ENCODE measurements at regions not wholly inside any gene's neighbourhood (a gene's known extent, or its start where the extent isn't known, plus 50 kb on each side); places are given as distances from the start of the nearest gene placed in this dataset.
"Not testable (repeated sequence)": the region's sequence is repeated elsewhere in the genome, so short reads cannot be mapped to it uniquely, and the experiment has no call there.

DNA sequence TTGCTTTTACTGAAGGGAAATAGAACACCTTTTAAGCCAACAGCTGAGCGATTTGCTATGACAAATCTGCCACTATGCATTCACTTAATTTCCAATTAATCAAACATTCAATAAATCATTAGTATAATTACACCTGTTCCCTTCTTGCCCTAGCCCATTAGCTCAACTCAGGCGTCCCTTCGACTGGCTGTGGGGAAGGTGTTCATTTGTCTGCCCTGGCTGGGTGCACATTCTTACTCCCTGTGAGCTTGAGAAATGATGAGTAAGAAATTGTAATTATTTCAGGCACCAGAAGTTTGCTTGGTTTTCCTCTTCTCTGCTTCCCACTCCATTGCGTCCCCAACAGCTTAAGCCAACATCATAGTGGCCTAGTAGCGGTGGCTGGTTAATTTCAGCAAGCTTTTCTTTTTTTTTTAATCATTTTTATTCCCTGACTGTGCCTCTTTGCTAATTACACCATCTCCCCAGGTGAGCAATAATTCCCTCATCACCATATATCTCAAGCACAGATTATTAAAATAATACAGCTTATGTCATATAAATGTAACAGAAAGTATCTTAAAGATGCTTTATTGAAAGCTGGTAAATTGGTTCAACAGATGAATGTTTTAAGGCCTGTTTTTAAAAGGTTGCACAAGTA, 623.9 kb upstream of the RBFOX1 start:
- no peak for DNase-seq

DNA sequence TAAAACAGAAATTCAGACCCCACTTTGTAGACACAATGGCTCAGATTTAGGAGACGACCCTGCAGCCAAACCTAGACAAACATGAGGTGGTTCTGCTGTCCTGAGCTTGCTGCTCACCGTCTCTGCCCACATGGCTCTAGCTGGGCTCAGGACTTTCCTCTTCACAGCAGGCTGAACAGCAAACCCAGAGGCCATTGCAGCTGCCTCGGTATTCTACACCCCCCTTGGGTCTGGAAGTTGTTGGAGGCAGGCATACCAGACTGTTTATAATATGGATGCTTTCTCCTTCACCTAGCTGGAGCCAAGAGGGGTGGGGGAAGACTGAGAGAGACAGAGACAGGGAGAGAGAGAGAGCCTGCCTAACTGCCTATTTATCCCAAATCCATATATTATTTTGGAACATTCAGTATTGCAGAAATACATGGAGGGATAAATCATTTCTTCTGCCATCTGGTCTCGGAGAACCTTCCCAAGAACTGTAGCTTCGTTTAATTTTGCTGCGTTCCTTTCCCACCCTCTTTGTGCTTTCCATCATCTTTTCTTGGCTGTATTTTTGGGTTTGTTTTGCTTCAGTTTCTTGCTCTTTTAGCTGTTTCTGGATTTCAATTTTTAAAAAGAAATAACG, 628.2 kb upstream of the RBFOX1 start:
- DNase-seq, result no peak

GRCh38 chr16:6701096-6701495, 631.5 kb upstream of the RBFOX1 start:
- no peak for DNase-seq

GRCh38 chr16:6698548-6698947, 634.1 kb upstream of the RBFOX1 start:
- DNase-seq, result no peak

GRCh38 chr16:6695666-6696065, 637.0 kb upstream of the RBFOX1 start:
- no peak for DNase-seq

GRCh38 chr16:6694636-6695035, 638.0 kb upstream of the RBFOX1 start:
- DNase-seq, result no peak

GRCh38 chr16:6693418-6693817, 639.2 kb upstream of the RBFOX1 start:
- DNase-seq, result not testable (repeated sequence)

- no peak for DNase-seq
These were observed 639.8 kb upstream of the RBFOX1 start for GRCh38 chr16:6692874-6693273.

DNA sequence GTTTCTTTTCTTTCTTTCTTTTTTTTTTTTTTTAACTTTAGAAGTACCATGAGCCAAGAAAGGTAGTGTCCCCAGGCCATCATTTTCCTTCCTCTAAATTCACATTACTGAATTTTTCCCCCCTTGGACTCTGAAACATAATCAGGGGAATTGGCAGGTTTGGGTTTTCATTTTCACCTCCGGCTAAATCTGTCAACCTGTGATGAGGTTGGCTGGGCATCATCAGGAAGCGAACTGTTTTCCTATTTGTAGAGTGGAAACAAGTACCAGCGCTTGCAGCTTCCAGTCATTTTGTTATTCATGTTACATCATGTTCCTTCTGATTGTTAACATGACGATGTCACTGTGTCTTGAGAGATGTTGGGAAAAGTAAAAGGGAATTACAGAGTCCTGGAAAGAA, 641.9 kb upstream of the RBFOX1 start:
- no peak for DNase-seq

DNA sequence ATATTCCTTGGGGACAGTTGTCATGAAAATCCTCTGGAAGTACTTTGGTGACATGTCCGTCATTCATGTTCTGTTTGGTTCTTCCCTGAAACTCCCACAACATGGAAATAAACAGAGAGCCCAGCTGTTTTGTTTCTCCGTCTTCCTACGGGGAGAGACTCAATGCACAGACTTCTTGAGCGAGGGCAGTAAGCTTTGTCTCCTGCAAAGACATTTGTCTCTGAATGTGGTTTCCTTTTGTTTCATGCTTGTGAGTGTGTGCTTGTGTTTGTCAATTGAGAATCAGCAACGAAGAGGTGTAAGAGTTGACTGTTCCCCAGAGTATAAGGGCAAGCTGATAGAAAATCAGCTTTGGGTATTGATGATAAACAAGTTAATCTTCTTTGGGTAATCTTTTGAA, 643.0 kb upstream of the RBFOX1 start:
- DNase-seq, result no peak

DNA sequence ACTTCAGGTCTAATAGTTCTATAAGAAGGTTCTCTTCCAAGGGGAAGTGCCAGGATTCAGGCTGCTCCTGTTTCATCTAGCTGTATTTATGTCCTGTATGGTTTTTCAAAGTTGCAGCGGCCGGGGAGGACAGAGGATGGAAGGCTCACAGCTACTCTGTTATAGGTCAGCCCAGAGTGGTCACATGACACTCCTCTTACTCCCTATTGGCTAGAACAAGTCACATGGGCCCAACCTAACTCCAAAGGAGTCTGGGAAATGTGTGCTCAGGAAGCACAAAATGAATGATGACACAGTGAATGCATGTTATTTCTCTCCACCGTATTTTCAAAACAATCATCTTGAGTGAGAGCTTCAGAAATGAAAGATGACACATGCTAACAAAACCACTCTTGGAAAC, 645.1 kb upstream of the RBFOX1 start:
- no peak for DNase-seq

GRCh38 chr16:6684076-6684673, 648.5 kb upstream of the RBFOX1 start:
- DNase-seq, result peak; percentile 1

GRCh38 chr16:6682142-6682811, 650.4 kb upstream of the RBFOX1 start:
- DNase-seq, result peak; percentile 41

DNA sequence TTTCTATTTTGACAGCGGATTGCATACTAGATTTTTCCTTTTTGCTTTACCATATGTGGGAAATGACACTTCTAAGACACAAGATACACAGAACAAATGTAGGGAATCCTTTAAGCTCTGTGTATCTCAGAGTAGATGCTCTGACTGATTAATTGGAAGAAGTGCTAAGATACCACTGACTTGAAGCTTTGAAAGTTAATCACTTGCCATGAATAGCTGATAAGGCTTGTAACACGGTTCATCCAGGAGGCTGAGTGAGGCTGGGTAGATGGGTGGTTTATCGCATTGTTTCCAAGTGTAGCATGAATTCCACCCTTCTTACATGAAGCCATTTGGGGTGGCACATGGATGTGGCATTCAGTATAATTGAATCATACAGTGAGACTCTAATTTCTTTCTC, 654.1 kb upstream of the RBFOX1 start:
- DNase-seq, result no peak

DNA sequence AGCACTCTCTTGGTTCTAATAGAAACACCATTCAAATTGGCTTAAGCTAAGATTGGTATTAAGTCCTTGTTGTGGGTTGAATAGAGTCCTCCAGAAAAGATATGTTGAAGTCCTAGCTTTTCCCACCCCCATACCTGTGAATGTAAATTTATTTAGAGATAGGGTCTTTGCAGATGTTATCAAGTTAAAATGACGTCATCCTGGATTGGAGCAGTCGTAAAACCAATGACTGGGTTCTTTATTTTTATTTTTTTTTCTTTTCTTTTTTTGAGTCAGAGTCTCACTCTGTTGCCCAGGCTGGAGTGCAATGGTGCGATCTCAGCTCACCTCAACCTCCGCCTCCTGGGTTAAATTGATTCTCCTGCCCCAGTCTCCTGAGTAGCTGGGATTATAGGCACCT, 658.6 kb upstream of the RBFOX1 start:
- DNase-seq, result no peak

DNA sequence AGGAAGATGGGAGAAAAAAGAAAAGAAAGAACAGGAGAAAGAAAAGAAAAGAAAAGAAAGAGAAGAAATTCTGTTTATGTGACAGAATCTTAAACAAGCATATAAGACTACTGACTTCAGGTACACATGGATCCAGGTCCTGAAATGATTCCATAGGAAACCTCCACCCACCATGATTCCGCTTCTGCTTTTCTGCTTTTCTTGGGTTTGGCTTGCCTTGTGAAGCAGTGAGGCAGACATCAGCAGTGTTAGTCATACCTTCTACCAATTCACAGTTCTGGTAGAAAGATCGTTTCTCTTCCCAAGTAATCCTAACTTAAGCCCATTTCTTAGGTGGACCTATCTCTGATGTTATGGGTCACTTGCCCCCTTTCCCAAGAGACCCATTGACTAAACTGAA, 660.1 kb upstream of the RBFOX1 start:
- DNase-seq, result no peak

DNA sequence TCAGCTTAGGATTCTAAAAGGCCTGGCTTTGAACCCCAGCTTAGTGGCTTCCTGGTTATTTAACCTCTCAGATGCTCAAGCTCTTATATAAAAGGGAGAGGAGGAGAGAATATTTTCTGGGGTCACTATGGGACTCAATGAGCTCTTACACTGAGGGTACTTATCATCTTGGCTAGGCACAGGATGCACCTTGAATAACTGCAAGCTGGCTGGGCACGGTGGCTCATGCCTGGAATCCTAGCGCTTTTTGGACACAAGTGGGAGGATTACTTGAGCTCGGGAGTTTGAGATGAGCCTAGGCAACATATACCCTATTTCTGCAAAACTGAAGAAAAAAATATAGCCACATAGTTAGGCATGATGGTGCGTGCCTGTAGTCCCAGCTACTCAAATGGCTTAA, 665.3 kb upstream of the RBFOX1 start:
- DNase-seq, result no peak

DNA sequence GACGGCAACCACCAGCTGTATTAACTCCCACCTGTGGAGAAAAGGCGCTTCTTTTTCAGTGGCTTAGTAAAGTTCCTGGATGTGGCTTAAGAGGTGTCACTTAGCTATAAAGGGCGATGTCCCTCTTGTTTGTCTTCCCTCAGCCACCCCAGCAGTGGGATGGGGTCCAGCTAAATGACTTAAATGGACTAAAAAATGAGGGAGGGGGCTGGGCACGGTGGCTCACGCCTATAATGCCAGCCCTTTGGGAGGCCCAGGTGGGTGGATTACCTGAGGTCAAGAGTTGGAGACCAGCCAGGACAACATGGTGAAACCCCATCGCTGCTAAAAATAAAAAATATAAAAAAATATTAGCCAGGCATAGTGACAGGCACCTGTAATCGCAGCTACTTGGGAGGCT, 667.5 kb upstream of the RBFOX1 start:
- DNase-seq, result no peak

DNA sequence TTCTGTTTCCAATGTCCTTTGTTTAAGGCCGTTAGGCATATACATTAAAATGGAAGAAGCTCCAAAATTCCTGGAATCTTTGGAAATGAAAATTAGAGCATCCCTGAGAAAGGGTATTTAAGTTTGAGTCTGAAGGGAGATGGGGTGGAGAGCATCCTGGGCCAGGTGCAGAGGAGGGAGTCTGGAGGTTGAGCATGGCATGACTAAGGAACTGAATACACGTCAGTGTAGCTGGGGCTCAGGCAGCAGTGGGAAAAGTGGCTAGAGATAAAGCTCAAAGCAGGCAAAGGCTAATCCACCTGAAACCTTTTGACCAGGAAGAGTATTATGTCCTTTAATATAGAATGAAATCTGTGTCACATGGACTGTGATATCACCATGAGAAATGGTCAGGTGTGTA, 669.0 kb upstream of the RBFOX1 start:
- no peak for DNase-seq

DNA sequence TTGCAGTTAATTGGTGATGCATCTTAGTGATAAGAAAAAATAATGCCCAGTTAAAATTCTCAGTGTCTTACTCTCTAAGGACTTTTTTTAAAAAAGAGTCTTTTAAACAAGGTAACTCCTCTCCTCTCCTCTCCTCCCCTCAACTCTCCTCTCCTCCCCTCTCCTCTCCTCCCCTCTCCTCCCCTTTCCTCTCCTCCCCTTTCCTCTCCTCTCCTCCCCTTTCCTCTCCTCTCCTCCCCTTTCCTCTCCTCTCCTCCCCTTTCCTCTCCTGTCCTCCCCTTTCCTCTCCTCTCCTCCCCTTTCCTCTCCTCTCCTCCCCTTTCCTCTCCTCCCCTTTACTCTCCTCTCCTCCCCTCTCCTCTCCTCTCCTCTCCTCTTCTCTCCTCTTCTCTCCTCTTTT, 675.9 kb upstream of the RBFOX1 start:
- no peak for DNase-seq

DNA sequence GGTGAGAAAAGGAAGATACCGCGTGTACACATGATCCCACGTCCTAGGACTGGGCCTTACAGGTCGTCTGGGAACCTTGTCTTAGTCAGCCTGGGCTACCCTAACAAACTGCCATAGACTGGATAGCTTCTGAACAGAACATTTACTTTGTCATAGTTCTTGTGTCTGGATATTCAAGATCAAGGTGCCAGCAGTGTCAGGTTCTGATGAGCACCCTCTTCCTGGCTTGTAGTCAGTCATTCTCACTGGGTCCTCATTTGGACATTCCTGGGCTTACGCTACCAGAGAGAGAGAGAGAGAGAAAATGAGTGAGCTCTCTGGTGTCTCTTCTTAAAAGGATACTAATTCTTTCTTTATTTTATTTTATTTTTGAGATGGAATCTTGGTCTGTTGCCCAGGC, 685.8 kb upstream of the RBFOX1 start:
- no peak for DNase-seq

GRCh38 chr16:6645768-6646568, 686.7 kb upstream of the RBFOX1 start:
- no peak for DNase-seq

GRCh38 chr16:6644916-6645315, 687.7 kb upstream of the RBFOX1 start:
- DNase-seq, result no peak
